KMS-11 (cell line): ENCODE measurements at regions not wholly inside any gene's neighbourhood (a gene's known extent, or its start where the extent isn't known, plus 50 kb on each side); places are given as distances from the start of the nearest gene placed in this dataset.

Source experiments
- H2AFZ ChIP-seq: fragments of 200-600 bp; sonication (generic); 2 replicates; pipeline ENCODE4 v1.6.1; 2016; ENCODE audit warnings: antibody characterized with exemption, mixed run types, low read depth
- H3K27ac ChIP-seq: fragments of 200-600 bp; sonication (generic); 2 replicates; pipeline ENCODE4 v1.6.1; 2016; ENCODE audit warnings: mild to moderate bottlenecking, mixed run types
- H3K27me3 ChIP-seq: fragments of 200-600 bp; sonication (generic); 2 replicates; pipeline ENCODE4 v1.6.1; 2017; ENCODE audit warnings: mild to moderate bottlenecking, low read depth, mixed run types, moderate library complexity; ENCODE audit not compliant: insufficient read depth
- H3K36me3 ChIP-seq: fragments of 200-600 bp; sonication (generic); 2 replicates; pipeline ENCODE4 v1.6.1; 2017; ENCODE audit warnings: mild to moderate bottlenecking, mixed run types; ENCODE audit not compliant: insufficient read depth
- H3K4me1 ChIP-seq: fragments of 200-600 bp; sonication (generic); 2 replicates; pipeline ENCODE4 v1.6.1; 2016; ENCODE audit warnings: mild to moderate bottlenecking, low read depth, mixed run types; ENCODE audit not compliant: poor library complexity, severe bottlenecking
- H3K4me2 ChIP-seq: fragments of 200-600 bp; sonication (generic); 2 replicates; pipeline ENCODE4 v1.7.0; 2016; ENCODE audit warnings: mild to moderate bottlenecking, mixed run types
- H3K4me3 ChIP-seq: fragments of 200-600 bp; sonication (generic); IDR thresholded peaks from 2 replicates; pipeline ENCODE4 v1.6.1; 2017; ENCODE audit warnings: low read depth, low read length, mixed read lengths; ENCODE audit not compliant: insufficient read depth
- H3K79me2 ChIP-seq: fragments of 200-600 bp; sonication (generic); 2 replicates; pipeline ENCODE4 v1.6.1; 2016; ENCODE audit warnings: low read depth, mixed run types; ENCODE audit not compliant: insufficient read depth
- H3K9ac ChIP-seq: fragments of 200-600 bp; sonication (generic); 2 replicates; pipeline ENCODE4 v1.6.1; 2016; ENCODE audit warnings: mild to moderate bottlenecking, mixed run types
- H4K20me1 ChIP-seq: fragments of 200-600 bp; sonication (generic); 2 replicates; pipeline ENCODE4 v1.6.1; 2016; ENCODE audit warnings: mild to moderate bottlenecking, mixed run types; ENCODE audit not compliant: insufficient read depth
- TF ChIP-seq, protein P1 (sequence below): fragments of 200-600 bp; sonication (generic); conservative IDR thresholded peaks from 2 replicates; pipeline ENCODE4 v1.6.1; 2017; ENCODE audit warnings: low read depth, mild to moderate bottlenecking, antibody characterized with exemption, low read length, moderate library complexity, mixed read lengths

DNA sequence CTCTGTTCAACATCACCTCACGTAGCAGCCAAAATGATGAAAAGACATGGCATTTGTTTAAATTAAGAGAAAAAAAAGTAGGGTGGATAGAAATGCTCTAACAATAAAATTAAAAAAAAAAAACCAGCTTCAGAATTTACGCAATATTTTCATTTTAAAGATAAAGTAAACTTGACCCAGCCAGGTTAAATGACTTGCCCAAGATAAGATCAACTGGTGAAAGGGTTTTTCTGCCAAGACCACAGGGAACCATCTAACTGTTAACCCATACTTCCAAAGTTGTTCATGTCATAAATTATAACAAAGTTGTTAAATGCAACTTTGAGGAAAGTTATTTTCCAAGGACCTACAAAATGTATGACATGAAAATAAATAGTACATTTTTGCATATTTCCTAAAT lies 129.6 kb upstream of the SOX5 start:
- Histone ChIP-seq H3K79me2 (no peaks in the 10 kb centered on the region), H3K36me3 (no peaks in the 10 kb centered on the region), H3K27me3 (no peaks in the 10 kb centered on the region), H3K27ac (no peak overlapping the region), H2AFZ (no peak overlapping the region), H3K4me2 (no peak overlapping the region), H3K4me1 (no peaks in the 10 kb centered on the region), H3K4me3 (no peak overlapping the region), H4K20me1 (no peaks in the 10 kb centered on the region), H3K9ac (no peak overlapping the region)
- TF ChIP-seq, protein P1, sequence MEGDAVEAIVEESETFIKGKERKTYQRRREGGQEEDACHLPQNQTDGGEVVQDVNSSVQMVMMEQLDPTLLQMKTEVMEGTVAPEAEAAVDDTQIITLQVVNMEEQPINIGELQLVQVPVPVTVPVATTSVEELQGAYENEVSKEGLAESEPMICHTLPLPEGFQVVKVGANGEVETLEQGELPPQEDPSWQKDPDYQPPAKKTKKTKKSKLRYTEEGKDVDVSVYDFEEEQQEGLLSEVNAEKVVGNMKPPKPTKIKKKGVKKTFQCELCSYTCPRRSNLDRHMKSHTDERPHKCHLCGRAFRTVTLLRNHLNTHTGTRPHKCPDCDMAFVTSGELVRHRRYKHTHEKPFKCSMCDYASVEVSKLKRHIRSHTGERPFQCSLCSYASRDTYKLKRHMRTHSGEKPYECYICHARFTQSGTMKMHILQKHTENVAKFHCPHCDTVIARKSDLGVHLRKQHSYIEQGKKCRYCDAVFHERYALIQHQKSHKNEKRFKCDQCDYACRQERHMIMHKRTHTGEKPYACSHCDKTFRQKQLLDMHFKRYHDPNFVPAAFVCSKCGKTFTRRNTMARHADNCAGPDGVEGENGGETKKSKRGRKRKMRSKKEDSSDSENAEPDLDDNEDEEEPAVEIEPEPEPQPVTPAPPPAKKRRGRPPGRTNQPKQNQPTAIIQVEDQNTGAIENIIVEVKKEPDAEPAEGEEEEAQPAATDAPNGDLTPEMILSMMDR: no peak

DNA sequence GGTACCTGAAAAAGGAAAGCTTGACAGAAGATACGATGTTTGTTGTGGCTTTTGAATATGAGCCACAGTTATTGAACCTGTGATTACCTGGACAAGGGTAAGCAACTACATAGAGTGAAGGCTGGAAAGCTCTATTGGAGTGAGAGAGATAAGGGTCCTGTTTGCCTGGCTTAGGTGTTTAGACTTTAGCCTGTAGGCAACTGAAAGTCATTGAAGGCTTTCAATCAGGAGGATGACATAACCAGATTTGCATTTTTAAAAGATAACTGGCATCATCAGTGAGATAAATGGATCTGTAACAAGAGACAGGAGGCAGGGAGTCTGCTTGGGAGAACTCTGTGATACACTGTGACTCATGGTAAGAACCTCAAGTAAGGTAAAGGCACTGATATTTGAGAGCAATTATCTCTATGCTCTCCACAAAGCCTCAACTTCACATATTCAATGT lies 128.9 kb upstream of the SOX5 start:
- Histone ChIP-seq H3K79me2 (no peaks in the 10 kb centered on the region), H3K4me1 (no peaks in the 10 kb centered on the region), H3K27ac (no peak overlapping the region), H3K4me2 (no peak overlapping the region), H2AFZ (no peak overlapping the region), H3K27me3 (no peaks in the 10 kb centered on the region), H3K36me3 (no peaks in the 10 kb centered on the region), H3K4me3 (no peak overlapping the region), H3K9ac (no peak overlapping the region), H4K20me1 (no peaks in the 10 kb centered on the region)
- TF ChIP-seq, protein P1: no peak

DNA sequence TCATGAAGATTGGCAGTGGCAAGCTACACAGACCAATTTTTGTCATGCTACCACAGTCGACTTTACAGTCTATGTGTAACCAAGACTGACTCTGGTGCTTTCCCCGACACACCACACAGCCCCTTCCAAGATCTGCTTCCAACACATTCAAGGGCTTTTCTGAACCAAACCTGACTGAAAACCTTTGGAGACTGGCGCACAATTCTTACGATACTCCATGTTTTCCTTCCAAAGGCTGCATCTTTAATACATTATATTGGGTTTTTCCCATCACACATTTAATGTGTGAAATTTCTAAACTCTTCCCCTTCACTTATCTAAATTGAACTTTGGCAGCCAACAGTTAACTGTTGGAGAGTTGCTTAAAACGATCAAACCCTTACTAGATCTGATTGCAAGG lies 127.7 kb upstream of the SOX5 start:
- H4K20me1 ChIP-seq: no peaks in the 10 kb centered on the region

DNA sequence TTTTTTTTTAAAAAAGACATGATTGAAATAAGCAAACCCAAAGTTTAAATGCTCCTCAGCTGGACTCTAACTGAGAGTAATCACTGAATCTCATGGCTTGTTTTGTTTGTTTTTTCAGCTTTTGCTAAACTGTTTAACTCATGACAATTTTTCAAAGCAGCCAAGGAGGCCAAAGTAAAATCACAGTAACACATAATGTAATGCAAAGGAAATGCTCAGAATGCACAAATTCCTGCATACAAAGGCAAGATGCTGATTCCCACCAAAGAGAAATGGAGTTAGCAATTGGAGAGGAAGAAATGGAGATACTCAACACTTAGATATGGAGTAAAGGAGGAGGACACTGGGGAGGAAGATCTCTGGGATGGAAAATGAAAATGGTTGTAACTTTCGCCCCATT lies 126.2 kb upstream of the SOX5 start:
- H3K4me2 ChIP-seq: no peak overlapping the region
- no peak overlapping the region for H3K9ac ChIP-seq
- no peak overlapping the region for H2AFZ ChIP-seq
- H4K20me1 ChIP-seq: no peaks in the 10 kb centered on the region
- no peak overlapping the region for H3K27ac ChIP-seq
- no peaks in the 10 kb centered on the region for H3K27me3 ChIP-seq
- no peaks in the 10 kb centered on the region for H3K79me2 ChIP-seq
- TF ChIP-seq, protein P1: no peak
- no peaks in the 10 kb centered on the region for H3K36me3 ChIP-seq
- no peak overlapping the region for H3K4me3 ChIP-seq
- H3K4me1 ChIP-seq: no peaks in the 10 kb centered on the region

More for the DNA sequence above, 127.7 kb upstream of the SOX5 start:
- no peaks in the 10 kb centered on the region for H3K79me2 ChIP-seq
- H2AFZ ChIP-seq: no peak overlapping the region
- no peak overlapping the region for H3K4me3 ChIP-seq
- H3K4me2 ChIP-seq: no peak overlapping the region
- TF ChIP-seq, protein P1: no peak
- no peak overlapping the region for H3K27ac ChIP-seq
- H3K27me3 ChIP-seq: no peaks in the 10 kb centered on the region
- no peak overlapping the region for H3K9ac ChIP-seq
- H3K36me3 ChIP-seq: no peaks in the 10 kb centered on the region
- H3K4me1 ChIP-seq: no peaks in the 10 kb centered on the region
